PC-9 (cell line): ENCODE measurements at regions not wholly inside any gene's neighbourhood (a gene's known extent, or its start where the extent isn't known, plus 50 kb on each side); places are given as distances from the start of the nearest gene placed in this dataset.

Experiments used
- EZH2 ChIP-seq: fragments of 200-600 bp; sonication (generic); IDR thresholded peaks from 2 replicates; pipeline ENCODE4 v1.8.0; 2017; ENCODE audit warnings: antibody characterized with exemption, low read depth
- TF ChIP-seq, protein P1 (sequence below): fragments of 200-600 bp; sonication (generic); conservative IDR thresholded peaks from 2 replicates; pipeline ENCODE4 v1.6.1; 2017; ENCODE audit warnings: mixed run types, antibody characterized with exemption, mild to moderate bottlenecking, moderate library complexity

DNA sequence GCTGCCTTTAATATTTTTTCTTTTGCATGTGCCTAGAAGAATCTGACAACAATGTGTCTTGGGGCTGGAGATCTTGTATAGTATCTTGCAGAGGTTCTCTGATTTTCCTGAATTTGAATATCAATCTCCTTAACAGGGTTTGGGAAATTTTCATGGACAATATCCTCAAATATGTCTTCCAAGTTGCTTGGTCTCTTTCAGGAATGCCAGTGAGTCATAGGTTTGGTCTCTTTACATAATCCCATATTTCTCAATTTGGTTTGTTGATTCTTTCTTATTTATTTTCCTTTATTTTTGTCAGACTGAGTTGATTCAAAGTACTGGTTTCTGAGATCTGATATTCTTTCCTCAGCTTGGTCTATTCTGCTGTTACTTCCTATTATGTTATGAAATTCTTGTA, 208.7 kb upstream of the GLI3 start:
- TF ChIP-seq EZH2 = no peak
- TF ChIP-seq, protein P1, sequence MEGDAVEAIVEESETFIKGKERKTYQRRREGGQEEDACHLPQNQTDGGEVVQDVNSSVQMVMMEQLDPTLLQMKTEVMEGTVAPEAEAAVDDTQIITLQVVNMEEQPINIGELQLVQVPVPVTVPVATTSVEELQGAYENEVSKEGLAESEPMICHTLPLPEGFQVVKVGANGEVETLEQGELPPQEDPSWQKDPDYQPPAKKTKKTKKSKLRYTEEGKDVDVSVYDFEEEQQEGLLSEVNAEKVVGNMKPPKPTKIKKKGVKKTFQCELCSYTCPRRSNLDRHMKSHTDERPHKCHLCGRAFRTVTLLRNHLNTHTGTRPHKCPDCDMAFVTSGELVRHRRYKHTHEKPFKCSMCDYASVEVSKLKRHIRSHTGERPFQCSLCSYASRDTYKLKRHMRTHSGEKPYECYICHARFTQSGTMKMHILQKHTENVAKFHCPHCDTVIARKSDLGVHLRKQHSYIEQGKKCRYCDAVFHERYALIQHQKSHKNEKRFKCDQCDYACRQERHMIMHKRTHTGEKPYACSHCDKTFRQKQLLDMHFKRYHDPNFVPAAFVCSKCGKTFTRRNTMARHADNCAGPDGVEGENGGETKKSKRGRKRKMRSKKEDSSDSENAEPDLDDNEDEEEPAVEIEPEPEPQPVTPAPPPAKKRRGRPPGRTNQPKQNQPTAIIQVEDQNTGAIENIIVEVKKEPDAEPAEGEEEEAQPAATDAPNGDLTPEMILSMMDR = no peak
